ENCODE measurements at regions not wholly inside any gene's neighbourhood (a gene's known extent, or its start where the extent isn't known, plus 50 kb on each side); places are given as distances from the start of the nearest gene placed in this dataset.

DNA sequence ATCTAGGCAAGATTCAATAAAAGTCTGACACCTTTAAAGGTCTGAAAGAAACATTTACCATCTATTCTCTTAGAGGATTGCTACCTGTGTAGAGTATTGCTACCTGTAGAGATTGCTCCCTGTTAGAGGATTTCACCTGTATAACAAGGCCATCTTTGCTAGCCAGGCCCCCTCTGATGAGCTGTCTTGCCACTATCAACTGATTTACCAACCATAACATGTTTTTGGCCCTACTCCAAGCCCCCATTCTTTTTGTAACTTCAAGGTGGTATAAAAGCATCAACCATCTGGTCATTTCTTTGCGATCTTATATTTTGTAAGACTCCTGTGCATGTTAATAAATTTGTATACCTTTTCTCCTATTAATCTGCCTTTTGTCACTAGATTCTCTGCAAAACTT lies 424.7 kb upstream of the CAMK1G start:
- no peak for DNase-seq
- Histone ChIP-seq H3K27me3 (ENCODE audit: control insufficient read depth in 2 of 2, insufficient read depth in 2 of 2, low read length in 2 of 2) (no peaks in the 10 kb centered on the region), H3K4me1 (ENCODE audit: control insufficient read depth in 1 of 2, insufficient read depth in 2 of 2, low read length in 2 of 2) (no peaks in the 10 kb centered on the region), H3K27ac (ENCODE audit: low read depth in 1 of 2, low read length in 2 of 2) (no peak overlapping the region), H3K36me3 (replicated peaks in 1 of 2; ENCODE audit: control insufficient read depth in 1 of 2, insufficient read depth in 2 of 2, low read length in 2 of 2) (no peaks in the 10 kb centered on the region), H3K4me3 (replicated peaks in 1 of 3; ENCODE audit: low read depth in 2 of 3, low read length in 3 of 3) (no peak overlapping the region), H2AFZ (ENCODE audit: insufficient read depth, low read depth, low read length, poor library complexity, severe bottlenecking) (no peak overlapping the region), H3K79me2 (ENCODE audit: insufficient read depth, low read length) (no peaks in the 10 kb centered on the region), H3K4me2 (replicated peaks; ENCODE audit: extremely low read depth, low read length, poor library complexity, severe bottlenecking) (no peak overlapping the region), H3K9ac (ENCODE audit: insufficient read depth, low read length, poor library complexity, severe bottlenecking) (no peak overlapping the region), H3K9me3 (replicated peaks in 1 of 2; ENCODE audit: control insufficient read depth in 1 of 2, insufficient read depth in 1 of 2, low read length in 2 of 2) (no peaks in the 10 kb centered on the region), H4K20me1 (ENCODE audit: insufficient read depth, low read length) (no peaks in the 10 kb centered on the region)
- TF ChIP-seq, protein P1, sequence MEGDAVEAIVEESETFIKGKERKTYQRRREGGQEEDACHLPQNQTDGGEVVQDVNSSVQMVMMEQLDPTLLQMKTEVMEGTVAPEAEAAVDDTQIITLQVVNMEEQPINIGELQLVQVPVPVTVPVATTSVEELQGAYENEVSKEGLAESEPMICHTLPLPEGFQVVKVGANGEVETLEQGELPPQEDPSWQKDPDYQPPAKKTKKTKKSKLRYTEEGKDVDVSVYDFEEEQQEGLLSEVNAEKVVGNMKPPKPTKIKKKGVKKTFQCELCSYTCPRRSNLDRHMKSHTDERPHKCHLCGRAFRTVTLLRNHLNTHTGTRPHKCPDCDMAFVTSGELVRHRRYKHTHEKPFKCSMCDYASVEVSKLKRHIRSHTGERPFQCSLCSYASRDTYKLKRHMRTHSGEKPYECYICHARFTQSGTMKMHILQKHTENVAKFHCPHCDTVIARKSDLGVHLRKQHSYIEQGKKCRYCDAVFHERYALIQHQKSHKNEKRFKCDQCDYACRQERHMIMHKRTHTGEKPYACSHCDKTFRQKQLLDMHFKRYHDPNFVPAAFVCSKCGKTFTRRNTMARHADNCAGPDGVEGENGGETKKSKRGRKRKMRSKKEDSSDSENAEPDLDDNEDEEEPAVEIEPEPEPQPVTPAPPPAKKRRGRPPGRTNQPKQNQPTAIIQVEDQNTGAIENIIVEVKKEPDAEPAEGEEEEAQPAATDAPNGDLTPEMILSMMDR (IDR thresholded peaks at IDR 0.05), result no peak
- peaks cover 0 to 4% (median 0%) of the 10 kb centered on the region in 7 donors for H3K9me3 Mint-ChIP-seq
- no peak overlapping the region for H3K27ac Mint-ChIP-seq
- H3K27me3 Mint-ChIP-seq (ENCODE audit: low read depth in 3 of 3), result peaks cover 0 to 5% (median 2%) of the 10 kb centered on the region in 3 donors
- intact Hi-C loops (cut with micrococcal nuclease), result no loop called here
- no peak overlapping the region for H3K4me3 Mint-ChIP-seq
- H3K36me3 Mint-ChIP-seq, result no peaks in the 10 kb centered on the region
- no peaks in the 10 kb centered on the region for H3K4me1 Mint-ChIP-seq
- WGBS (ENCODE audit: insufficient coverage), result no CpG with 5 or more reads among the region's 1 CpG

DNA sequence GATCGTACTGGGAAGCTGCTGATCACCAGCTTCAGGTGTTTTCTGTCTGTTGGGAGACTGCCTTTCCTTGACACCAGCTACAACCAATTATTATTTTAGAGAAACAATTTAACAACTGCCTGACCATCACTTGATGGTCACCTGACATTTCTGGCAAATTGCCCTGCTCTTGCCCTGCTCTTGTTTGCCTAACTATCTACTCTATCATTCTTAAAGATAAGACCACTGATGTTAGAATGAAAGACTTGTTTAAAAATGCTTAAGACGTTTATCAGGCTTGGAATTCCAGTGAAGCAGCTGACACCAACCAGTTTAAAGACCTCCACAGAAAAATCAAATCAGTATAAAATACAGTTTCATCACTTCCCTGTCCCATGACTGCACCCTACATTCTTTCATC lies 423.3 kb upstream of the CAMK1G start:
- no peak overlapping the region for H2AFZ ChIP-seq (ENCODE audit: insufficient read depth, low read depth, low read length, poor library complexity, severe bottlenecking)
- DNase-seq, result no peak
- Mint-ChIP-seq H3K9me3 (peaks cover 0 to 4% (median 1%) of the 10 kb centered on the region in 7 donors), H3K27ac (no peak overlapping the region), H3K4me1 (no peaks in the 10 kb centered on the region), H3K27me3 (ENCODE audit: low read depth in 3 of 3) (peaks cover 0 to 4% (median 2%) of the 10 kb centered on the region in 3 donors), H3K4me3 (no peak overlapping the region), H3K36me3 (no peaks in the 10 kb centered on the region)
- H3K4me1 ChIP-seq (ENCODE audit: control insufficient read depth in 1 of 2, insufficient read depth in 2 of 2, low read length in 2 of 2), result no peaks in the 10 kb centered on the region
- TF ChIP-seq, protein P1 (IDR thresholded peaks at IDR 0.05), result no peak
- no peaks in the 10 kb centered on the region for H3K36me3 ChIP-seq (replicated peaks in 1 of 2; ENCODE audit: control insufficient read depth in 1 of 2, insufficient read depth in 2 of 2, low read length in 2 of 2)
- H3K9ac ChIP-seq (ENCODE audit: insufficient read depth, low read length, poor library complexity, severe bottlenecking), result no peak overlapping the region
- H3K9me3 ChIP-seq (replicated peaks in 1 of 2; ENCODE audit: control insufficient read depth in 1 of 2, insufficient read depth in 1 of 2, low read length in 2 of 2), result no peaks in the 10 kb centered on the region
- H3K4me3 ChIP-seq (replicated peaks in 1 of 3; ENCODE audit: low read depth in 2 of 3, low read length in 3 of 3), result no peak overlapping the region
- H3K27ac ChIP-seq (ENCODE audit: low read depth in 1 of 2, low read length in 2 of 2), result no peak overlapping the region
- intact Hi-C loops (cut with micrococcal nuclease), result no loop called here
- H3K4me2 ChIP-seq (replicated peaks; ENCODE audit: extremely low read depth, low read length, poor library complexity, severe bottlenecking), result no peak overlapping the region
- no CpG with 5 or more reads among the region's 2 CpGs for WGBS (ENCODE audit: insufficient coverage)
- no peaks in the 10 kb centered on the region for H3K27me3 ChIP-seq (ENCODE audit: control insufficient read depth in 2 of 2, insufficient read depth in 2 of 2, low read length in 2 of 2)
- H4K20me1 ChIP-seq (ENCODE audit: insufficient read depth, low read length), result no peaks in the 10 kb centered on the region
- no peaks in the 10 kb centered on the region for H3K79me2 ChIP-seq (ENCODE audit: insufficient read depth, low read length)
